Vagina (tissue), 2 donors: ENCODE measurements at regions not wholly inside any gene's neighbourhood (a gene's known extent, or its start where the extent isn't known, plus 50 kb on each side); places are given as distances from the start of the nearest gene placed in this dataset.

ENCODE experiments used
- CTCF ChIP-seq, 3 experiments: fragments of 450-650 bp in 2 of 3; fragments of 200-600 bp in 1 of 3; sonication (generic) in 1 of 3; IDR thresholded peaks; one replicate each; pipeline ENCODE4 v1.5.1; 2017 to 2019; ENCODE audit warnings: antibody characterized with exemption in 3 of 3, mild to moderate bottlenecking in 2 of 3, moderate library complexity in 2 of 3
- POLR2A ChIP-seq, 2 donors: fragments of 450-650 bp; IDR thresholded peaks; one replicate each; pipeline ENCODE4 v1.6.1; 2017; ENCODE audit warnings: antibody characterized with exemption in 2 of 2, mild to moderate bottlenecking in 2 of 2, moderate library complexity in 2 of 2
- POLR2AphosphoS5 ChIP-seq, 2 donors: sonication (generic); formaldehyde crosslinking; IDR thresholded peaks; one replicate each; pipeline ENCODE4 v1.9.0; 2017; ENCODE audit warnings: antibody characterized with exemption in 2 of 2, mild to moderate bottlenecking in 2 of 2, low read depth in 1 of 2; ENCODE audit not compliant: insufficient read depth in 1 of 2

GRCh38 chr1:30512914-30513265, 210.5 kb downstream of the MATN1 start:
- no peak for TF ChIP-seq POLR2A (IDR thresholded peaks at IDR 0.05)
- TF ChIP-seq CTCF (IDR thresholded peaks at IDR 0.05), result no peak
- TF ChIP-seq POLR2AphosphoS5 (IDR thresholded peaks at IDR 0.05; ENCODE audit: insufficient read depth in 1 of 2, low read depth in 1 of 2), result no peak
